ENCODE measurements at regions not wholly inside any gene's neighbourhood (a gene's known extent, or its start where the extent isn't known, plus 50 kb on each side); places are given as distances from the start of the nearest gene placed in this dataset.

DNA sequence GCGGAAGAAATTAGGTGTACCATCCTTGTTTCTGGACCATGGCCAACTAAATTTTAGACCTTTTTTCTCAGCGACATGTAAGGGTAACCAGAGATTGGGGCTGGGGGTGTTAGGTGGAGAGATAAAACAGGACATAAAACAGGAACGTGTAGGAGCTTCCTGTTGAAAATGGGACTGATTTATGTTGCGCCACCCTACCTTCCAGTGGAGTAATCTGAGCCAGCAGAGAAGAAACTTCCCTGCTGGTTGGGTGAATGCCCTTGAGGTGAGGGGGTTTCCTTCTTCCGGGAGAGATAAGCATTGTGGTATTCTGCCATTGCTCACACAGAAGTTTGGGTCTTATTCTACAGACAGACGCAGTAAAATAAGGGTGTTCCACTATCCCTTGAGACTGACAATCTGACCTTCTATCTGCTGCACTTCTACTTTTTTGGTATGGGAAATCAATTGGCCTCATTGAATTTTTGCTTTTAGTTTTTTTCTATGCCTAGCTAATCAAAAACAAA, 417.6 kb downstream of the PCNX1 start:
- intact Hi-C loops (cut with DNase I): no loop called here
- no peaks in the 10 kb centered on the region for H3K27me3 ChIP-seq
- WGBS, 2 donors: 55 to 58% methylated on average over 6 of the region's 6 CpGs
- H3K4me1 ChIP-seq: peaks cover 16% of the 10 kb centered on the region
- ATAC-seq (no peak), DNase-seq (peak in 1 of 4 donors; percentile 37)
- peak overlapping the region in 1 of 4 donors; percentile 18 for H3K27ac ChIP-seq
- no peaks in the 10 kb centered on the region for H3K36me3 ChIP-seq (replicated peaks in 1 of 2; ENCODE audit: insufficient read depth in 1 of 2, low read depth in 2 of 2)
- no peak for TF ChIP-seq POLR2A (IDR thresholded peaks at IDR 0.05)
- TF ChIP-seq, protein P1, sequence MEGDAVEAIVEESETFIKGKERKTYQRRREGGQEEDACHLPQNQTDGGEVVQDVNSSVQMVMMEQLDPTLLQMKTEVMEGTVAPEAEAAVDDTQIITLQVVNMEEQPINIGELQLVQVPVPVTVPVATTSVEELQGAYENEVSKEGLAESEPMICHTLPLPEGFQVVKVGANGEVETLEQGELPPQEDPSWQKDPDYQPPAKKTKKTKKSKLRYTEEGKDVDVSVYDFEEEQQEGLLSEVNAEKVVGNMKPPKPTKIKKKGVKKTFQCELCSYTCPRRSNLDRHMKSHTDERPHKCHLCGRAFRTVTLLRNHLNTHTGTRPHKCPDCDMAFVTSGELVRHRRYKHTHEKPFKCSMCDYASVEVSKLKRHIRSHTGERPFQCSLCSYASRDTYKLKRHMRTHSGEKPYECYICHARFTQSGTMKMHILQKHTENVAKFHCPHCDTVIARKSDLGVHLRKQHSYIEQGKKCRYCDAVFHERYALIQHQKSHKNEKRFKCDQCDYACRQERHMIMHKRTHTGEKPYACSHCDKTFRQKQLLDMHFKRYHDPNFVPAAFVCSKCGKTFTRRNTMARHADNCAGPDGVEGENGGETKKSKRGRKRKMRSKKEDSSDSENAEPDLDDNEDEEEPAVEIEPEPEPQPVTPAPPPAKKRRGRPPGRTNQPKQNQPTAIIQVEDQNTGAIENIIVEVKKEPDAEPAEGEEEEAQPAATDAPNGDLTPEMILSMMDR (IDR thresholded peaks at IDR 0.05): no peak
- H3K9me3 ChIP-seq: no peaks in the 10 kb centered on the region
- no peak overlapping the region for H3K4me3 ChIP-seq

DNA sequence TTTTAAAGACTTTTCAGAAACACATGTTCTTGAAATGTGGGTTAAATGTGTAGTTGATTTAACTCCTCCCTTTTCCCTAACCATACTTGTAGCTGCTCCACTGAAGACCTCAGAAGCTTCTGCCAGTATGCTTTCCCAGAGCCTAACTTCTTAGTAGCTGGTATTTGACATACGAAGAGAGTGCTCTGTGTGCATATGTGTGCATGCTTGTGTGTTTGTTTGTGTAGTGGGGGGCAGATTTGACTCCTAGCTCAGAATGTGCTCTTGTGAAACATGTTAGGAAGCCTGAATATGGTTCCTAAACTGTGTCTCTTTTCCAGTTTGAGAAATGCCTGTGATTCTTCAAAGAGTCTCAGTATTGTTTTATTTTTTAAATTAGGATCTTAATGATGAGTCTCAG, 420.4 kb downstream of the PCNX1 start:
- DNase-seq (no peak), ATAC-seq (no peak)
- no peak for TF ChIP-seq POLR2A (IDR thresholded peaks at IDR 0.05)
- TF ChIP-seq, protein P1 (IDR thresholded peaks at IDR 0.05): no peak
- Histone ChIP-seq H3K4me1 (peaks cover 6% of the 10 kb centered on the region), H3K9me3 (no peaks in the 10 kb centered on the region), H3K27me3 (no peaks in the 10 kb centered on the region), H3K4me3 (no peak overlapping the region), H3K27ac (no peak overlapping the region), H3K36me3 (replicated peaks in 1 of 2; ENCODE audit: insufficient read depth in 1 of 2, low read depth in 2 of 2) (no peaks in the 10 kb centered on the region)
- intact Hi-C loops (cut with DNase I): no loop called here
- 50 to 64% methylated on average over 1 of the region's 1 CpG for WGBS, 2 donors

DNA sequence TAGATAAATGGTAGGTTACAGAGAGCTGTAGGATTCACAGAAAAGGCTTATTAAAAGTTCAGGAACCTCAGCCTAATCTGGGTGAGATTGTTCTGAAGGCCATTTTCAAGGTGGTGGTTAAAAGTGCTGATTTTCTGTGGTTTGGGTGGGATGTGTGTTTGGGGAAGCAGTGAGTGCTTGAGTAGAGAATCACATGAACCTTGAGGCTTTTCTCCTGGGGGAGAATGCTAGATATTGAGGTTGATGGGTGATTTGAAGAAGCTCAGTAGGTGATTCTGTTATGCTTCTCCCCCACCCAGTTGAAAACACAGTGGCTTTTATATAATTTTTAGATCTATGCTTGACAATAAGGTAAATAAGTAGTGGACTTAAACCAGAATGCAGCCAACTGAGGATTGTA, 420.9 kb downstream of the PCNX1 start:
- ATAC-seq: no peak
- peaks cover under 1% of the 10 kb centered on the region for H3K4me1 ChIP-seq
- H3K27me3 ChIP-seq: no peaks in the 10 kb centered on the region
- H3K9me3 ChIP-seq: no peaks in the 10 kb centered on the region
- TF ChIP-seq, protein P1 (IDR thresholded peaks at IDR 0.05): no peak
- no peak for TF ChIP-seq POLR2A (IDR thresholded peaks at IDR 0.05)
- intact Hi-C loops (cut with DNase I): no loop called here
- DNase-seq: no peak
- H3K36me3 ChIP-seq (replicated peaks in 1 of 2; ENCODE audit: insufficient read depth in 1 of 2, low read depth in 2 of 2): no peaks in the 10 kb centered on the region
- no peak overlapping the region for H3K27ac ChIP-seq
- no peak overlapping the region for H3K4me3 ChIP-seq

GRCh38 chr14:71328954-71329353, 421.7 kb downstream of the PCNX1 start:
- Histone ChIP-seq H3K27ac (no peak overlapping the region), H3K9me3 (no peaks in the 10 kb centered on the region), H3K4me3 (no peak overlapping the region), H3K4me1 (no peaks in the 10 kb centered on the region), H3K27me3 (no peaks in the 10 kb centered on the region), H3K36me3 (replicated peaks in 1 of 2; ENCODE audit: insufficient read depth in 1 of 2, low read depth in 2 of 2) (no peaks in the 10 kb centered on the region)
- DNase-seq (no peak), ATAC-seq (no peak)
- 92 to 93% methylated on average over 5 of the region's 5 CpGs for WGBS, 2 donors
- intact Hi-C loops (cut with DNase I): no loop called here
- TF ChIP-seq, protein P1 (IDR thresholded peaks at IDR 0.05): no peak
- no peak for TF ChIP-seq POLR2A (IDR thresholded peaks at IDR 0.05)

- no peak for ATAC-seq
- Histone ChIP-seq H3K36me3 (replicated peaks in 1 of 2; ENCODE audit: insufficient read depth in 1 of 2, low read depth in 2 of 2) (no peaks in the 10 kb centered on the region), H3K27me3 (no peaks in the 10 kb centered on the region), H3K9me3 (no peaks in the 10 kb centered on the region), H3K4me1 (no peaks in the 10 kb centered on the region), H3K4me3 (no peak overlapping the region), H3K27ac (no peak overlapping the region)
- WGBS, 2 donors: 73 to 74% methylated on average over 3 of the region's 3 CpGs
- intact Hi-C loops (cut with DNase I): no loop called here
- TF ChIP-seq, protein P1 (IDR thresholded peaks at IDR 0.05): no peak
- no peak for TF ChIP-seq POLR2A (IDR thresholded peaks at IDR 0.05)
- no peak for DNase-seq
Observed at GRCh38 chr14:71331403-71331802, 424.1 kb downstream of the PCNX1 start.

All from body of pancreas (tissue), 4 donors.